Chondrocyte (in vitro differentiated cells): ENCODE measurements at regions not wholly inside any gene's neighbourhood (a gene's known extent, or its start where the extent isn't known, plus 50 kb on each side); places are given as distances from the start of the nearest gene placed in this dataset.

Source experiments
- DNase-seq: peaks from one replicate; pipeline ENCODE4 v3.0.0; 2021; ENCODE audit warnings: mixed read lengths, low spot score
- H3K27ac Mint-ChIP-seq: one replicate; pipeline ENCODE4 v1.8.0; 2021; ENCODE audit warnings: mild to moderate bottlenecking, moderate library complexity, mixed read lengths; ENCODE audit not compliant: unreplicated experiment
- H3K27me3 Mint-ChIP-seq: 2 replicates; pipeline ENCODE4 v1.8.0; 2021; ENCODE audit warnings: low read depth, mixed read lengths
- H3K36me3 Mint-ChIP-seq: 2 replicates; pipeline ENCODE4 v1.8.0; 2021; ENCODE audit warnings: low read depth, mixed read lengths
- H3K4me1 Mint-ChIP-seq: 2 replicates; pipeline ENCODE4 v1.8.0; 2021; ENCODE audit warnings: low read depth, mild to moderate bottlenecking, mixed read lengths
- H3K4me3 Mint-ChIP-seq: one replicate; pipeline ENCODE4 v1.8.0; 2021; ENCODE audit warnings: mild to moderate bottlenecking, moderate library complexity, mixed read lengths; ENCODE audit not compliant: unreplicated experiment
- H3K9me3 Mint-ChIP-seq: 2 replicates; pipeline ENCODE4 v1.8.0; 2021; ENCODE audit warnings: low read depth, mixed read lengths
- CTCF ChIP-seq: fragments of 200-600 bp; sonication (generic); IDR thresholded peaks from 2 replicates; pipeline ENCODE4 v1.5.0; 2021; ENCODE audit warnings: antibody characterized with exemption, mild to moderate bottlenecking, moderate library complexity

DNA sequence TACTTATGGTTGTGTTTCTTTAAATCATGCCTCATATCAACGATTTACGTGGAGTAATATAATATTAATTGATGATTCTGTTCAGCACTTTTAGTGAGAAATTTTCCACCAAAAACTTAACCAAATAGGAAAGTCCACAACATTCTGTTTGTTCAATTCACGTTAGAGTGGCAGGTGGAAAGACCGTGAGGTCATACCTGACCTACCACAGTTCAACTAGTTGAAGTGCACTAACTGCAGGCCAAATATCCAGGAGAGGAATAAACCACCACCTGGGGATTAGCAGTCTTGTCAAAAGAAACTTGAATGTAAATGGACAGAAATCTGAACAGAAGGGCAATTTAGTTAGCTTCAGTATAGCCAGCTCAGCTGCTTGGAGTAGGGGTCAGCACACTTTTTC is 577.7 kb downstream of the KIF4B start:
- TF ChIP-seq CTCF: no peak
- Mint-ChIP-seq H3K27ac (no peak overlapping the region), H3K4me3 (no peak overlapping the region), H3K9me3 (no peaks in the 10 kb centered on the region), H3K4me1 (no peaks in the 10 kb centered on the region), H3K36me3 (no peaks in the 10 kb centered on the region), H3K27me3 (no peaks in the 10 kb centered on the region)
- DNase-seq: no peak

GRCh38 chr5:155594270-155594669 is 580.7 kb downstream of the KIF4B start:
- no peaks in the 10 kb centered on the region for H3K9me3 Mint-ChIP-seq
- no peak for DNase-seq
- H3K27ac Mint-ChIP-seq: no peak overlapping the region

DNA sequence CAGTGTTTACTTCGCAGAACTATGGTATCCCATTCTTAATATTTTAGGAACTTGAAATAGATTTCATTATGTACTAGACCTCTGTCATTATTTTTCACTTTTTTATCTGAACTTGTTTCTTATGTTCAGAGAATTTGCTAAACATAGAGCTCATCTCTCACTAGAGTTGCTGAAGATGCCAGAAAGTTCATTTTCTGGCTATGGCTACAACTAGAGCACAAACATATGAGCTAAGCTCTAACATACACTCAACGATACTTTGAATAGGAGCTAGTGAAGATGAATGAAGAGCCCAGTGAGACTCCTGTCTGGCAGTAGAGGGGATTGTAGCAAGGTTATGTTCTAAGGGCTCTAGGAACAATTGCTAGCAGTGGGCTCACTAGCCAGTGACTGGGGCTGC is 582.2 kb downstream of the KIF4B start:
- Mint-ChIP-seq H3K27me3 (no peaks in the 10 kb centered on the region), H3K4me3 (no peak overlapping the region), H3K27ac (no peak overlapping the region), H3K4me1 (no peaks in the 10 kb centered on the region), H3K9me3 (no peaks in the 10 kb centered on the region), H3K36me3 (no peaks in the 10 kb centered on the region)
- DNase-seq: no peak
- no peak for TF ChIP-seq CTCF

More at GRCh38 chr5:155594270-155594669, 580.7 kb downstream of the KIF4B start:
- H3K27me3 Mint-ChIP-seq: no peaks in the 10 kb centered on the region
- H3K4me1 Mint-ChIP-seq: no peaks in the 10 kb centered on the region
- TF ChIP-seq CTCF: no peak
- H3K4me3 Mint-ChIP-seq: no peak overlapping the region
- no peaks in the 10 kb centered on the region for H3K36me3 Mint-ChIP-seq

GRCh38 chr5:155598552-155598951 is 585.0 kb downstream of the KIF4B start:
- TF ChIP-seq CTCF: no peak
- Mint-ChIP-seq H3K4me1 (no peaks in the 10 kb centered on the region), H3K9me3 (no peaks in the 10 kb centered on the region), H3K27ac (no peak overlapping the region), H3K36me3 (no peaks in the 10 kb centered on the region), H3K27me3 (no peaks in the 10 kb centered on the region), H3K4me3 (no peak overlapping the region)
- DNase-seq: no peak

- no peaks in the 10 kb centered on the region for H3K9me3 Mint-ChIP-seq
- H3K36me3 Mint-ChIP-seq: no peaks in the 10 kb centered on the region
- H3K4me3 Mint-ChIP-seq: no peak overlapping the region
- DNase-seq: no peak
- no peak overlapping the region for H3K27ac Mint-ChIP-seq
- no peak for TF ChIP-seq CTCF
- H3K27me3 Mint-ChIP-seq: no peaks in the 10 kb centered on the region
- H3K4me1 Mint-ChIP-seq: no peaks in the 10 kb centered on the region
Observed at GRCh38 chr5:155605920-155606319, 592.4 kb downstream of the KIF4B start.
